GM23338 (cell line): ENCODE measurements at regions not wholly inside any gene's neighbourhood (a gene's known extent, or its start where the extent isn't known, plus 50 kb on each side); places are given as distances from the start of the nearest gene placed in this dataset.

Source experiments
- CTCF ChIP-seq, 2 experiments: fragments of 200-600 bp in 1 of 2; sonication (generic) in 1 of 2; conservative IDR thresholded peaks; 2 replicates each; pipeline versions ENCODE4 v1.5.1 to v1.6.1; 2016 to 2017; ENCODE audit warnings: antibody characterized with exemption in 2 of 2, low read depth in 2 of 2, mild to moderate bottlenecking in 2 of 2, moderate library complexity in 1 of 2
- ETS1 ChIP-seq: IDR thresholded peaks from 2 replicates; pipeline ENCODE4 v1.6.1; 2016; ENCODE audit warnings: antibody characterized with exemption
- EZH2 ChIP-seq: fragments of 200-600 bp; sonication (generic); IDR thresholded peaks from one replicate; pipeline ENCODE4 v1.8.0; 2017; ENCODE audit warnings: antibody characterized with exemption, mild to moderate bottlenecking, low read depth; ENCODE audit not compliant: unreplicated experiment
- REST ChIP-seq: IDR thresholded peaks from one replicate; pipeline ENCODE4 v1.6.1; 2018; ENCODE audit warnings: antibody characterized with exemption; ENCODE audit not compliant: unreplicated experiment
- ZNF114 ChIP-seq: fragments of 250-450 bp; sonication (Bioruptor Pico); IDR thresholded peaks from 2 replicates; pipeline ENCODE4 v1.5.0; 2020; ENCODE audit warnings: mild to moderate bottlenecking, moderate library complexity

- TF ChIP-seq REST, result no peak
- TF ChIP-seq CTCF (conservative IDR thresholded peaks at IDR 0.05; ENCODE audit: low read depth in 2 of 2), result no peak
- no peak for TF ChIP-seq ZNF114
- TF ChIP-seq ETS1, result no peak
- no peak for TF ChIP-seq EZH2
These were observed 202.9 kb downstream of the MIB1 start for GRCh38 chr18:21943456-21943855.
